ENCODE measurements at regions not wholly inside any gene's neighbourhood (a gene's known extent, or its start where the extent isn't known, plus 50 kb on each side); places are given as distances from the start of the nearest gene placed in this dataset.
"Not testable (repeated sequence)": the region's sequence is repeated elsewhere in the genome, so short reads cannot be mapped to it uniquely, and the experiment has no call there.

DNA sequence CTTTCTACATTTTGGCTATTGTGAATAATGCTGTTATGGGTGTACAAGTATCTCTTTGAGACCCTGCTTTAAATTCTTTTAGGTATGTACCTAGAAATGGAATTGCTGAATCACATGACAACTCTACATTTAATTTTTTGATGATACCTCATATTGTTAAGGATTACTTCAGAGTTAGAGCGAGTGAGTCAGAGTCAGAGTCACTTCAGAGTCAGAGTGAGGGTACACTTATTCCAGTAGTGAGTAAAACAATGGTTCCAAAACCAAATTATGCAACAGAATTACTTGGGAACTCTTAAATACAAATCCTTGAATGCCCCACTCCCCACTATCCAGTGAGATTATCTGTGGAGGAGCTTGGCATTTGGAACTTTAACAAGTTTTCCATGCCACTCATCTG lies 50.3 kb upstream of the SNRK start:
- DNase-seq (ENCODE audit: low spot score), result no peak
- in situ Hi-C loops (cut with MboI; ENCODE audit: low sequenced_read_pairs, unreplicated experiment), result no loop called here
- TF ChIP-seq CTCF (IDR thresholded peaks at IDR 0.05; ENCODE audit: borderline replicate concordance, control extremely low read depth, extremely low read depth, insufficient read depth, missing control alignments), result no peak

- DNase-seq (ENCODE audit: low spot score), result no peak
- in situ Hi-C loops (cut with MboI; ENCODE audit: low sequenced_read_pairs, unreplicated experiment), result no loop called here
Measured at GRCh38 chr3:43233062-43233461, 53.3 kb upstream of the SNRK start.

DNA sequence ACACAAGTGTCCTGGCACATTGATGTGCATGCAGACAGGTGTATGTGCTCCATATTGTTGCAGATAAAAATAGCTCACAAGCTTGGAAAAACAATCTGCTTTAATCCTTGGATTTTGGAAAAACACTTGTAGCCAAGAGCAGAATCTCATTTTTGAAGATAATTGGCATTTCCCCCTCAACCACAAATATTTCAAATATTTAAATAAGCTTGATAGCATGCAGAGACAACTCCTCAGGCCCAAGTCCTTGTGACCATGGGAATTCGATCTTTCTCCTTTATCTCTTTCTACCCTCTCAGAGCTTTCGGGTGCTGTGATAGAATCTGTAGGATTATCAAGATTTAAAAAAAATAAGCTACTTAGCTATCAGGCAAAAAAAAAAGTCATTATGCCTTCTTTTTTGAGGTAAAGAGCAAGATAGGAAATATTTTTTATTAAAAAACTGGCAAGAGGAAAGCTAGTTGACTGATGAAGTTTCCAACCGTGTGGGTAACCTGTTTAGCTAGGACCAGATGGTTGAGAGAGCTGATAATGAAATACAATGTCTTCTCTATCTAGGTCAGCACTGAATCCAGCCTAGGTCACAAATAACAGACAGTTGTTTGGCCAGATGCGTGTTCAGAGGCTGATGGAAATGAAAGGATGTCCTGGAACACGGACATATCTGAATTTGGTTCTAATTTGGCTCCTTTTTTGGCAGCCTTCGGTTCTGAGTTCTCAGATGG lies 54.9 kb upstream of the SNRK start:
- no peak for DNase-seq (ENCODE audit: low spot score)
- in situ Hi-C loops (cut with MboI; ENCODE audit: low sequenced_read_pairs, unreplicated experiment), result no loop called here
- TF ChIP-seq CTCF (IDR thresholded peaks at IDR 0.05; ENCODE audit: borderline replicate concordance, control extremely low read depth, extremely low read depth, insufficient read depth, missing control alignments), result no peak

More at GRCh38 chr3:43233062-43233461, 53.3 kb upstream of the SNRK start:
- no peak for TF ChIP-seq CTCF (IDR thresholded peaks at IDR 0.05; ENCODE audit: borderline replicate concordance, control extremely low read depth, extremely low read depth, insufficient read depth, missing control alignments)

DNA sequence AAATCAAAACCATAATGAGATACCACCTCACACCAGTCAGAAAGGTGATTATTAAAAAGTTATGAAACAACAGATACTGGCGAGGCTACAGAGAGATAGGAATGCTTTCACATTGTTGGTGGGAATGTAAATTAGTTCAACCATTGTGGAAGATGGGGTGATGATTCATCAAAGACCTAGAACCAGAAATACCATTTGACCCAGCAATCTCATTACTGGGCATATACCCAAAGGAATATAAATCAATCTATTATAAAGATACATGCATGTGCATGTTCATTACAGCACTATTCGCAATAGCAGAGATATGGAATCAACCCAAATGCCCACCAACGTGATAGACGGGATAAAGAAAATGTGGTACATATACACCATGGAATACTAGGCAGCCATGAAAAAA lies 56.5 kb upstream of the SNRK start:
- DNase-seq (ENCODE audit: low spot score); in situ Hi-C loops (cut with MboI; ENCODE audit: low sequenced_read_pairs, unreplicated experiment): not testable (repeated sequence)

- in situ Hi-C loops (cut with MboI; ENCODE audit: low sequenced_read_pairs, unreplicated experiment), result not testable (repeated sequence)
Measured at GRCh38 chr3:43227685-43228084, 58.7 kb upstream of the SNRK start.

DNA sequence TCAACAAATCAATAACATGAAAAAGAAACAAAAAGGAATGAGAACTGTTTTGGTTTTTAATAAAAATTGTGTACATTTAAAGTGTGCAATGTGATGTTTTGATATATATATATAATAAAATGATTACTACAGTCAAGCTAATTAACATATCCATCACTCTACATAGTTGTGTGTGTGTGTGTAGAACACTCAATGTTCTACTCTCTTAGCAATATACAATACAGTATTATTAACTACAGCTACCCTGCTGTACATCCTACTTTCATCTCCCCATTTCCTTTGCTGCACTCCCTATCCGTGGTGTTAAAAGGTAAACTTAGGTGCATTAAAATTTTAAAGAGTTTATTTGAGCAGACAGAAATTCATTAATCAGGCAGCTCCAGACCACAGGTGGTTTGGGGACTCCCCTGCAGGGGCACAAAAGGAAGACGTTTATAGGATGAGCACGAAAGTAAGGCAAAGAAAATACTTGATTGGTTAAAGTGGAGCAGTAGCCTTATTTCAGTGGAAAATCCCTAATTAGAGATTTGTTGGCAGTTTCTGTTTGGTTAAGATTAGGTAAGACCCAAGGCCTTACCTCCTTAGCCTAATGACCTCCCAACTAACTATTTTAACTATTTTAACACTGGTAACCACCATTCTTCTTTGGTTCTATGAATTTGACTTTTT lies 61.8 kb upstream of the SNRK start:
- TF ChIP-seq CTCF (IDR thresholded peaks at IDR 0.05; ENCODE audit: borderline replicate concordance, control extremely low read depth, extremely low read depth, insufficient read depth, missing control alignments), result no peak
- DNase-seq (ENCODE audit: low spot score), result no peak
- in situ Hi-C loops (cut with MboI; ENCODE audit: low sequenced_read_pairs, unreplicated experiment), result no loop called here

More at GRCh38 chr3:43227685-43228084, 58.7 kb upstream of the SNRK start:
- not testable (repeated sequence) for DNase-seq (ENCODE audit: low spot score)

DNA sequence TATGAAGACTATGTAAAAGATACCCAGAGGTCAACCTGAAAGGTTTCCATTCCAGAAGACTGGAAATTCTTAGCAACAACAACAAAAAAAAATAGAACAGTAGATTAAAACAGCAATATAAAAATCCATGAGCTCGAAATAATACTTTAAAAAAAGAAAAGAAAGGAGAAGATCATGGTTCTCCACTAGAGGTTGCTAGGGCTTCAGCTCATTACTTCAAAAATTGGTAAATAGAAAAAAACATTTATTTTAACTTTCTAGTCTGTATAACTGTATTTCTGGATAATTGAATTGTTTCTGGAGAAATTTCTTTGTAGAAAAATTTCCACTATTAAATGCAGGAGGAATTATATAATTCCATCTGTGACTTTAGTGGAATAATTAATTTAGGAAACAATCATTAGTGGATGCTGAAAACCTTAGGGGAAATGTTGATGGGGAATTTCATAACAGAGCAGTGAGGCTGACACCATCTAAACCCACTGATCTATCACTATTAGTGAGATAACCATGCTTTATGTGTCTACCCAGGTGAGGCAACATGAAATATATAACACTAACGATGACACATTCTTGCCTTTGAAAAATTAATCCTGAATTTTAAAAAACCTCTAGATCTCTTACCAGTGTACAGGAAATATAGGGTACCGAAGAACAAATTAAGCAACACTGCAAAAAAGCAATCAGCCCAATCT lies 62.5 kb upstream of the SNRK start:
- DNase-seq (ENCODE audit: low spot score), result no peak
- no peak for TF ChIP-seq CTCF (IDR thresholded peaks at IDR 0.05; ENCODE audit: borderline replicate concordance, control extremely low read depth, extremely low read depth, insufficient read depth, missing control alignments)
- in situ Hi-C loops (cut with MboI; ENCODE audit: low sequenced_read_pairs, unreplicated experiment), result no loop called here
